HPDE6-E6E7 (cell line): ENCODE measurements at regions not wholly inside any gene's neighbourhood (a gene's known extent, or its start where the extent isn't known, plus 50 kb on each side); places are given as distances from the start of the nearest gene placed in this dataset.

ENCODE experiments used
- DNase-seq: peaks from one replicate; pipeline ENCODE4 v3.0.0; 2011; ENCODE audit warnings: missing footprints; ENCODE audit errors: extremely low spot score

- no peak for DNase-seq
These were observed 50.5 kb upstream of the HSPA12A start for GRCh38 chr10:116792817-116793216.

- DNase-seq, result no peak
These were observed 52.8 kb upstream of the ENO4 start for GRCh38 chr10:116796469-116796868.

GRCh38 chr10:116796910-116797513 lies 52.3 kb upstream of the ENO4 start:
- peak; percentile 61 for DNase-seq

GRCh38 chr10:116798859-116799258 lies 50.4 kb upstream of the ENO4 start:
- no peak for DNase-seq
